HepG2 (cell line): ENCODE measurements at regions not wholly inside any gene's neighbourhood (a gene's known extent, or its start where the extent isn't known, plus 50 kb on each side); places are given as distances from the start of the nearest gene placed in this dataset.

Experiments used
- CSRNP1 ChIP-seq: sonication (generic); formaldehyde crosslinking; IDR thresholded peaks from 2 replicates; pipeline ENCODE4 v1.8.1; 2023; ENCODE audit warnings: mild to moderate bottlenecking, missing genetic modification reagents
- EP300 ChIP-seq, 3 experiments: sonication (generic) in 1 of 3; formaldehyde crosslinking in 1 of 3; IDR thresholded peaks; 2 replicates each; pipeline versions ENCODE4 v1.5.1 to v1.6.1; 2011 to 2020; ENCODE audit warnings: low read depth in 2 of 3, low read length in 2 of 3, borderline replicate concordance in 1 of 3, improper control_type of control experiment in 1 of 3, mild to moderate bottlenecking in 1 of 3, missing genetic modification reagents in 1 of 3, moderate library complexity in 1 of 3
- FOXK1 ChIP-seq: sonication (generic); formaldehyde crosslinking; IDR thresholded peaks from 2 replicates; pipeline ENCODE4 v1.4.0; 2020; ENCODE audit warnings: low read depth, missing genetic modification reagents, borderline replicate concordance
- GABPA ChIP-seq, 2 experiments: IDR thresholded peaks; 2 replicates each; pipeline ENCODE4 v1.6.1; 2011 to 2016; ENCODE audit warnings: low read depth in 2 of 2, low read length in 1 of 2, missing biosample characterization in 1 of 2, missing genetic modification characterization in 1 of 2
- GABPB1 ChIP-seq: IDR thresholded peaks from 2 replicates; pipeline ENCODE4 v1.6.1; 2016; ENCODE audit warnings: mild to moderate bottlenecking, missing genetic modification reagents, moderate library complexity, missing compliant biosample characterization
- IKZF1 ChIP-seq: fragments of 450-650 bp; IDR thresholded peaks from 2 replicates; pipeline ENCODE4 v1.7.1; 2016
- IRF2 ChIP-seq: IDR thresholded peaks from 2 replicates; pipeline ENCODE4 v1.6.1; 2018; ENCODE audit warnings: missing genetic modification reagents, missing compliant biosample characterization
- KAT7 ChIP-seq: IDR thresholded peaks from 2 replicates; pipeline ENCODE4 v1.6.1; 2018; ENCODE audit warnings: borderline replicate concordance, missing compliant biosample characterization
- MZF1 ChIP-seq: sonication (generic); formaldehyde crosslinking; IDR thresholded peaks from 2 replicates; pipeline ENCODE4 v1.8.1; 2023; ENCODE audit warnings: mild to moderate bottlenecking, missing genetic modification reagents, borderline replicate concordance
- NR0B2 ChIP-seq: sonication (generic); formaldehyde crosslinking; IDR thresholded peaks from 2 replicates; pipeline ENCODE4 v1.4.0; 2020; ENCODE audit warnings: mild to moderate bottlenecking, missing genetic modification reagents
- SMAD9 ChIP-seq: sonication (generic); formaldehyde crosslinking; IDR thresholded peaks from 2 replicates; pipeline ENCODE4 v1.5.1; 2020; ENCODE audit warnings: mild to moderate bottlenecking, missing genetic modification reagents
- U2AF1 ChIP-seq: fragments of 200-400 bp; formaldehyde crosslinking; optimal IDR thresholded peaks from 2 replicates; pipeline ENCODE3; 2017; ENCODE audit warnings: mild to moderate bottlenecking, low read depth, low read length
- YEATS2 ChIP-seq: sonication (generic); formaldehyde crosslinking; IDR thresholded peaks from 2 replicates; pipeline ENCODE4 v1.4.0; 2020; ENCODE audit warnings: missing genetic modification reagents, borderline replicate concordance
- ZBTB14 ChIP-seq: sonication (generic); formaldehyde crosslinking; IDR thresholded peaks from 2 replicates; pipeline ENCODE4 v1.4.0; 2020; ENCODE audit warnings: missing genetic modification reagents
- ZC3H13 ChIP-seq: sonication (generic); formaldehyde crosslinking; IDR thresholded peaks from 2 replicates; pipeline ENCODE4 v1.8.1; 2023; ENCODE audit warnings: mild to moderate bottlenecking, missing genetic modification reagents, moderate library complexity
- ZC3H4 ChIP-seq: sonication (generic); formaldehyde crosslinking; IDR thresholded peaks from 2 replicates; pipeline ENCODE4 v1.4.0; 2020; ENCODE audit warnings: missing genetic modification reagents, borderline replicate concordance
- ZNF724P ChIP-seq: sonication (generic); formaldehyde crosslinking; IDR thresholded peaks from 2 replicates; pipeline ENCODE4 v1.8.0; 2022; ENCODE audit warnings: missing genetic modification reagents, borderline replicate concordance
- ZNF737 ChIP-seq: sonication (generic); formaldehyde crosslinking; IDR thresholded peaks from 2 replicates; pipeline ENCODE4 v1.5.0; 2020; ENCODE audit warnings: missing genetic modification reagents, mild to moderate bottlenecking, borderline replicate concordance
- ZNF841 ChIP-seq: sonication (generic); formaldehyde crosslinking; IDR thresholded peaks from 2 replicates; pipeline ENCODE4 v1.8.1; 2023; ENCODE audit warnings: missing genetic modification reagents, borderline replicate concordance
- ZNF878 ChIP-seq: sonication (generic); formaldehyde crosslinking; IDR thresholded peaks from 2 replicates; pipeline ENCODE4 v1.8.1; 2023; ENCODE audit warnings: mild to moderate bottlenecking, missing genetic modification reagents, moderate library complexity
- TF ChIP-seq, protein P1 (sequence below): IDR thresholded peaks from 2 replicates; pipeline ENCODE4 v1.6.1; 2012; ENCODE audit warnings: inconsistent platforms
- TF ChIP-seq, protein P2 (sequence below): sonication (generic); formaldehyde crosslinking; IDR thresholded peaks from 2 replicates; pipeline ENCODE4 v1.5.1; 2020; ENCODE audit warnings: missing genetic modification reagents, mild to moderate bottlenecking, borderline replicate concordance

- TF ChIP-seq ZNF724P, result no peak
- TF ChIP-seq FOXK1 (CRISPR knock-in tag), result peak; percentile 80
- no peak for TF ChIP-seq ZNF737 (CRISPR knock-in tag)
- TF ChIP-seq MZF1, result no peak
- TF ChIP-seq, protein P1, sequence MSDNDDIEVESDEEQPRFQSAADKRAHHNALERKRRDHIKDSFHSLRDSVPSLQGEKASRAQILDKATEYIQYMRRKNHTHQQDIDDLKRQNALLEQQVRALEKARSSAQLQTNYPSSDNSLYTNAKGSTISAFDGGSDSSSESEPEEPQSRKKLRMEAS, result peak; percentile 56
- no peak for TF ChIP-seq IRF2 (CRISPR knock-in tag)
- TF ChIP-seq GABPA (IDR thresholded peaks at IDR 0.05; ENCODE audit: low read depth, low read length), result no peak
- TF ChIP-seq GABPA (CRISPR knock-in tag; IDR thresholded peaks at IDR 0.05; ENCODE audit: low read depth), result 0 out of 2 replicates have a peak, but pooled peaks have one; percentile 37
- TF ChIP-seq, protein P2, sequence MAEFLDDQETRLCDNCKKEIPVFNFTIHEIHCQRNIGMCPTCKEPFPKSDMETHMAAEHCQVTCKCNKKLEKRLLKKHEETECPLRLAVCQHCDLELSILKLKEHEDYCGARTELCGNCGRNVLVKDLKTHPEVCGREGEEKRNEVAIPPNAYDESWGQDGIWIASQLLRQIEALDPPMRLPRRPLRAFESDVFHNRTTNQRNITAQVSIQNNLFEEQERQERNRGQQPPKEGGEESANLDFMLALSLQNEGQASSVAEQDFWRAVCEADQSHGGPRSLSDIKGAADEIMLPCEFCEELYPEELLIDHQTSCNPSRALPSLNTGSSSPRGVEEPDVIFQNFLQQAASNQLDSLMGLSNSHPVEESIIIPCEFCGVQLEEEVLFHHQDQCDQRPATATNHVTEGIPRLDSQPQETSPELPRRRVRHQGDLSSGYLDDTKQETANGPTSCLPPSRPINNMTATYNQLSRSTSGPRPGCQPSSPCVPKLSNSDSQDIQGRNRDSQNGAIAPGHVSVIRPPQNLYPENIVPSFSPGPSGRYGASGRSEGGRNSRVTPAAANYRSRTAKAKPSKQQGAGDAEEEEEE (CRISPR knock-in tag), result no peak
- peak; percentile 83 to 84 for TF ChIP-seq EP300 (IDR thresholded peaks at IDR 0.05; ENCODE audit: low read depth in 2 of 2, low read length in 2 of 2)
- no peak; the same call in 1 of the 2 replicates for TF ChIP-seq EP300 (CRISPR knock-in tag; IDR thresholded peaks at IDR 0.05; ENCODE audit: borderline replicate concordance)
- TF ChIP-seq IKZF1, result no peak
- TF ChIP-seq YEATS2 (CRISPR knock-in tag), result peak; percentile 27; the same call in 1 of the 2 replicates
- no peak for TF ChIP-seq CSRNP1 (CRISPR knock-in tag)
- no peak for TF ChIP-seq ZNF841 (CRISPR knock-in tag)
- peak; percentile 72; the same call in 1 of the 2 replicates for TF ChIP-seq ZNF878 (CRISPR knock-in tag)
- TF ChIP-seq SMAD9 (CRISPR knock-in tag), result no peak
- no peak for TF ChIP-seq ZC3H13
- no peak for TF ChIP-seq NR0B2 (CRISPR knock-in tag)
- no peak for TF ChIP-seq KAT7 (CRISPR knock-in tag)
- TF ChIP-seq GABPB1 (CRISPR knock-in tag), result no peak
- TF ChIP-seq U2AF1, result no peak
- TF ChIP-seq ZC3H4, result no peak
- no peak for TF ChIP-seq ZBTB14 (CRISPR knock-in tag)
Observed at GRCh38 chr9:89993678-89994630, 389.1 kb downstream of the GADD45G start (continued).
